Thoracic aorta (tissue), 2 donors: ENCODE measurements at regions not wholly inside any gene's neighbourhood (a gene's known extent, or its start where the extent isn't known, plus 50 kb on each side); places are given as distances from the start of the nearest gene placed in this dataset.

Source experiments
- ATAC-seq: fragments of 150-250 bp; one replicate; pipeline ENCODE4 v1.8.0; 2017; ENCODE audit warnings: low read depth; ENCODE audit not compliant: insufficient number of reproducible peaks, low FRiP score
- DNase-seq: peaks from one replicate; pipeline ENCODE4 v3.0.0-alpha.2; 2020; ENCODE audit warnings: low spot score
- H3K27ac ChIP-seq, 2 donors: fragments of 200-600 bp; sonication (generic); 1 replicate in 1 of 2; 2 replicates in 1 of 2; pipeline ENCODE4 v1.5.1; 2016; ENCODE audit warnings: mild to moderate bottlenecking in 2 of 2, moderate library complexity in 2 of 2
- H3K27me3 ChIP-seq: fragments of 200-600 bp; sonication (generic); replicated peaks from 2 replicates; pipeline ENCODE4 v1.6.0; 2016; ENCODE audit warnings: mild to moderate bottlenecking; ENCODE audit not compliant: insufficient read depth
- H3K36me3 ChIP-seq: fragments of 200-600 bp; sonication (generic); one replicate; pipeline ENCODE4 v1.5.1; 2016
- H3K4me1 ChIP-seq, 2 donors: fragments of 200-600 bp; sonication (generic); 1 replicate in 1 of 2; 2 replicates in 1 of 2; pipeline versions ENCODE4 v1.5.1 to v1.6.0; 2016; ENCODE audit warnings: low read depth in 2 of 2, mild to moderate bottlenecking in 1 of 2; ENCODE audit not compliant: control insufficient read depth in 1 of 2
- H3K4me3 ChIP-seq: fragments of 200-600 bp; sonication (generic); 2 replicates; pipeline ENCODE4 v1.5.1; 2016; ENCODE audit warnings: mild to moderate bottlenecking
- H3K9me3 ChIP-seq: fragments of 200-600 bp; sonication (generic); 2 replicates; pipeline ENCODE4 v1.5.1; 2016
- CTCF ChIP-seq: fragments of 200-600 bp; sonication (generic); IDR thresholded peaks from one replicate; pipeline ENCODE4 v1.5.1; 2019; ENCODE audit warnings: antibody characterized with exemption

- TF ChIP-seq CTCF: no peak
- ATAC-seq (no peak), DNase-seq (no peak)
- H3K4me3 ChIP-seq: no peak overlapping the region
- H3K27me3 ChIP-seq: no peaks in the 10 kb centered on the region
- H3K9me3 ChIP-seq: no peaks in the 10 kb centered on the region
- no peaks in the 10 kb centered on the region for H3K36me3 ChIP-seq
- H3K27ac ChIP-seq: no peak overlapping the region
- peaks cover 2 to 37% of the 10 kb centered on the region in 2 donors for H3K4me1 ChIP-seq
Measured at GRCh38 chr2:217632043-217632442, 370.8 kb downstream of the TNS1 start.

GRCh38 chr2:217631115-217631514, 371.7 kb downstream of the TNS1 start:
- H3K4me1 ChIP-seq: peaks cover 2 to 39% of the 10 kb centered on the region in 2 donors
- H3K27ac ChIP-seq: no peak overlapping the region
- H3K4me3 ChIP-seq: no peak overlapping the region
- H3K36me3 ChIP-seq: no peaks in the 10 kb centered on the region
- ATAC-seq (no peak), DNase-seq (no peak)
- TF ChIP-seq CTCF: no peak
- no peaks in the 10 kb centered on the region for H3K27me3 ChIP-seq
- no peaks in the 10 kb centered on the region for H3K9me3 ChIP-seq

- Histone ChIP-seq H3K4me1 (peaks cover 6 to 55% of the 10 kb centered on the region in 2 donors), H3K27ac (no peak overlapping the region), H3K4me3 (no peak overlapping the region), H3K36me3 (no peaks in the 10 kb centered on the region), H3K9me3 (no peaks in the 10 kb centered on the region), H3K27me3 (no peaks in the 10 kb centered on the region)
- no peak for ATAC-seq
- no peak for DNase-seq
- TF ChIP-seq CTCF: no peak
Measured at GRCh38 chr2:217629347-217629746, 373.4 kb downstream of the TNS1 start.

GRCh38 chr2:217628061-217628460, 374.7 kb downstream of the TNS1 start:
- Histone ChIP-seq H3K27ac (peak overlapping the region in 1 of 2 donors; percentile 7), H3K4me3 (no peak overlapping the region), H3K36me3 (no peaks in the 10 kb centered on the region), H3K9me3 (no peaks in the 10 kb centered on the region), H3K27me3 (no peaks in the 10 kb centered on the region), H3K4me1 (peaks cover 6 to 48% of the 10 kb centered on the region in 2 donors)
- DNase-seq: no peak
- no peak for TF ChIP-seq CTCF
- ATAC-seq: no peak

- ATAC-seq: no peak
- TF ChIP-seq CTCF: no peak
- DNase-seq: no peak
- H3K4me3 ChIP-seq: no peak overlapping the region
- H3K27ac ChIP-seq: no peak overlapping the region
- peaks cover 6 to 40% of the 10 kb centered on the region in 2 donors for H3K4me1 ChIP-seq
- no peaks in the 10 kb centered on the region for H3K9me3 ChIP-seq
- H3K27me3 ChIP-seq: no peaks in the 10 kb centered on the region
- no peaks in the 10 kb centered on the region for H3K36me3 ChIP-seq
Measured at GRCh38 chr2:217626926-217627325, 375.9 kb downstream of the TNS1 start.
